ENCODE measurements at regions not wholly inside any gene's neighbourhood (a gene's known extent, or its start where the extent isn't known, plus 50 kb on each side); places are given as distances from the start of the nearest gene placed in this dataset.

GRCh38 chr5:86546044-86546443, 71.7 kb upstream of the COX7C start:
- no peak for TF ChIP-seq CTCF (IDR thresholded peaks at IDR 0.05)
- TF ChIP-seq EZH2 (IDR thresholded peaks at IDR 0.05): no peak
- no peak for TF ChIP-seq EZH2phosphoT487 (IDR thresholded peaks at IDR 0.05)

Data from neural progenitor cell (in vitro differentiated cells).